ENCODE measurements at regions not wholly inside any gene's neighbourhood (a gene's known extent, or its start where the extent isn't known, plus 50 kb on each side); places are given as distances from the start of the nearest gene placed in this dataset.

DNA sequence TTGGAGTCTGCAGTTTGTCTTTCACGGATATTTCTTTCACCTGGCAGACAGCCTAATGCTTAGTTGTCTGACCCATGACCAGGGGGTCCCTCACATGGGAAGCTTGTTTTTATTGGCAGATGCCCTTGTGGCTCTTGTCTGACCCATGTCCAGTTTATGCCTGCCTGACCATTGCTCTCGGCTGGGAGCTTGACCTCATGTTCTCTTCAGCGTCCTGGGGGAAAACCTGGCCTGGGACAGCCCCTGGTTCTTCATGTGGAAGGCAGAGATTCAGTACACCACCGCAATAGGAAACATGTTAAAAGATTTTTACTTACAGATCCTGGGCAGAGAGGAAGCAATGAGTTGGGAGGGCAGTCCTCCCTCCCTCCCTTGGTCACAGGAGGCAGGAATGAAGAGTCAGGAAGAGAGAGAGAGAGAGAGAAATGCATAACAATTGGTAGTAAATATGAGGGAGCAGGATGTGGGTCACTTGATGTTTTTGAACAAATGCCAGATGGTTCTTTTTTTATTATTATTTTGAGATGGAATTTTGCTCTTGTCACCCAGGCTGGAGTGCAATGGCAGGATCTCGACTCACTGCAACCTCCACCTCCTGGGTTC lies 302.7 kb upstream of the MYOCD start:
- DNase-seq (ENCODE audit: low spot score) (no peak), ATAC-seq (ENCODE audit: low FRiP score) (no peak)
- TF ChIP-seq, protein P1, sequence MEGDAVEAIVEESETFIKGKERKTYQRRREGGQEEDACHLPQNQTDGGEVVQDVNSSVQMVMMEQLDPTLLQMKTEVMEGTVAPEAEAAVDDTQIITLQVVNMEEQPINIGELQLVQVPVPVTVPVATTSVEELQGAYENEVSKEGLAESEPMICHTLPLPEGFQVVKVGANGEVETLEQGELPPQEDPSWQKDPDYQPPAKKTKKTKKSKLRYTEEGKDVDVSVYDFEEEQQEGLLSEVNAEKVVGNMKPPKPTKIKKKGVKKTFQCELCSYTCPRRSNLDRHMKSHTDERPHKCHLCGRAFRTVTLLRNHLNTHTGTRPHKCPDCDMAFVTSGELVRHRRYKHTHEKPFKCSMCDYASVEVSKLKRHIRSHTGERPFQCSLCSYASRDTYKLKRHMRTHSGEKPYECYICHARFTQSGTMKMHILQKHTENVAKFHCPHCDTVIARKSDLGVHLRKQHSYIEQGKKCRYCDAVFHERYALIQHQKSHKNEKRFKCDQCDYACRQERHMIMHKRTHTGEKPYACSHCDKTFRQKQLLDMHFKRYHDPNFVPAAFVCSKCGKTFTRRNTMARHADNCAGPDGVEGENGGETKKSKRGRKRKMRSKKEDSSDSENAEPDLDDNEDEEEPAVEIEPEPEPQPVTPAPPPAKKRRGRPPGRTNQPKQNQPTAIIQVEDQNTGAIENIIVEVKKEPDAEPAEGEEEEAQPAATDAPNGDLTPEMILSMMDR (IDR thresholded peaks at IDR 0.05): no peak

DNA sequence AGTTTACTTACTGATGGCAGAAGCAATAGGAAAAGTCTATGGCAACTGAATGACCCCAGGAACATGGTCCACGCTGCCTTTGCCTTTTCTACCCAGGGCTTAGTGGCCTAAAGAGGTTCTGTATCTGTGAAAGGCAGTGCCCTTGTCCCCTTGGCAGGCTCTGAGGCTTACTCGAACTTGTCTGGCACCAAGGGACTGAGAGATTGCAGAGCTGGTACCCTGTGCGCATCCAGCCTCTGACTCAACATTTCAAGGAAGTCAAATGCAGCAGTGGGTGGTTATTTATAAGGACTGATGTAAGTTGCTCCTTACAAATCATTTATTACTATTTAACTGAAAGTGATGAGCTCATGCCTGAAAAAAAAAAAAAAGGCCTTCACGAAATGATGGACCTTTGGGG lies 299.9 kb upstream of the MYOCD start:
- ATAC-seq (ENCODE audit: low FRiP score): no peak
- no peak for DNase-seq (ENCODE audit: low spot score)

DNA sequence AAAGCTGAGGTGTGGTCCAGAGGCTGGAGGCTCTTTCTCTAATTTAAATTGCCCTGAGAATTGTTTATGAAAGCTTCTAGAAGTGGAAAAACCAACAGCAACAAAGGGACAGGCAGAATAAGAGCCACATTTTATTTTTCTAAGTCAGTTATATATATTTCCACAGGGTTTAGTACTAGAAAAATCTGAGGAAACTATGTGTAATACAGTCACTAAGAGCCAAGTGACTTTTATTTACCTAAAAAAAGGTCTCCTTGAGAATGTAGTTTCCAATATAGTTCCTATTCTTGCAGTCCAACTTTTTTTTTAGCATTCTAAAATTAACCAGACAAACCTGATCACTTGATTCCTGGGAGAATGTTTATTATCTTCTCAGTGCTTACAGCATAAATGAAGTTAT lies 296.6 kb upstream of the MYOCD start:
- no peak for DNase-seq (ENCODE audit: low spot score)
- TF ChIP-seq, protein P1 (IDR thresholded peaks at IDR 0.05): no peak
- no peak for ATAC-seq (ENCODE audit: low FRiP score)

More for the DNA sequence above, 299.9 kb upstream of the MYOCD start:
- TF ChIP-seq, protein P1 (IDR thresholded peaks at IDR 0.05): no peak

DNA sequence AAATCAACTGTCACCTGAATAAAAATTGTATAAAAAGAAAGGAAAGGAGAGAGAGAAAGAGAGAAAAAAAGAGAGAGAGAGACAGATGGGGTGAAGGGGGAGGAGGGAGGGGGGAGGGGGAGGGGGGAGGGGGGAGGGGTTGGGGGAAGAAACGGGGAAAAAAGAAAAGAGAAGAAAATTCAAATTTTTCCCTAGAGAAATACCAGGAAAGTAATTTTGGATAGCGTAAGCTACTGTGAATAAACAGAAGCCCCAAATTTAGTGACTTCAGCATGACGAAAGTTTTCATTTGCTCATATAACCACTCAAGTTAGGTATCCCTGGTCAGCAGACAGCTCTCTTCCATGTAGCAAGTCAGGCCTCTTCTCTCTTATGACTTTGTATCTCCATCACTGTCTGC lies 289.4 kb upstream of the MYOCD start:
- no peak for DNase-seq (ENCODE audit: low spot score)
- TF ChIP-seq, protein P1 (IDR thresholded peaks at IDR 0.05): no peak
- no peak for ATAC-seq (ENCODE audit: low FRiP score)

DNA sequence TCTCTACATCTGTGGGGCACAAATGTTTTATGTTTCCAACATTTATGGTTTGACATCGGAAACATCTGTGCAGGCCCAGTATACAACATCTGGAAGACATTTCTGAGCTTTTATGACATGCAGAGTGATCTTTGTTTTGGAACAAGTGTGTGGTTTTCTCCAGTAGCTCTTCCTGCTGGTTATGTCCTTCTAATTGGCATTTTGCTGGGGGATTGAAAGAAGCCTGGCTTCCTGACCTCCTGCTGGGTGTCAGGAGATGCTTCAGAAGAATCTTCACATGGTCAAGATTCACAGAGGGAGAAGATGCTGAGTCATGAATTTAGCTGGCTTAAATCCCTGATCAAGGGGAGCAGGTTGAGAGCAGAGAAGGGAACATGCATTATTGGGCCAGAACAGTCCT lies 279.5 kb upstream of the MYOCD start:
- ATAC-seq (ENCODE audit: low FRiP score): no peak
- DNase-seq (ENCODE audit: low spot score): no peak
- TF ChIP-seq, protein P1 (IDR thresholded peaks at IDR 0.05): no peak

DNA sequence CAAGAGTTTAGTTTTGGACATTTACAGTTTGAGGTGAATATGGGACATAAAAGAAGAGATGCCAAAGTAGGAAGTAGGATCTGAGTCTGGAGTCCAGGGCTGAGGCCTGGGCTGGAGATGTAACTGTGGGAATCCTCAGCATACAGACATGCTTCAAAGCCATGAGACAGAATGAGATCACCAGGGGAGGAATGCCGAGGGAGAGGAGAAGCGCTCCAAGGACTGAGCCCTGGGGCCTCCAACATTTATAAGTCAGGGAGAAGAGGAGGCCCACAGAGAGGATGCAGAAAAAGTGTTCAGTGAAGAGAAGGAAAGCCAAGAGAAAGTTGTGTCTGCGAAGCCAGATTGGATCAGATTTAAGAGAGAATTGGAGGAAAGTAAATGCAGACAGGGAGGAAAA lies 277.5 kb upstream of the MYOCD start:
- DNase-seq (ENCODE audit: low spot score) (no peak), ATAC-seq (ENCODE audit: low FRiP score) (no peak)
- TF ChIP-seq, protein P1 (IDR thresholded peaks at IDR 0.05): no peak

DNA sequence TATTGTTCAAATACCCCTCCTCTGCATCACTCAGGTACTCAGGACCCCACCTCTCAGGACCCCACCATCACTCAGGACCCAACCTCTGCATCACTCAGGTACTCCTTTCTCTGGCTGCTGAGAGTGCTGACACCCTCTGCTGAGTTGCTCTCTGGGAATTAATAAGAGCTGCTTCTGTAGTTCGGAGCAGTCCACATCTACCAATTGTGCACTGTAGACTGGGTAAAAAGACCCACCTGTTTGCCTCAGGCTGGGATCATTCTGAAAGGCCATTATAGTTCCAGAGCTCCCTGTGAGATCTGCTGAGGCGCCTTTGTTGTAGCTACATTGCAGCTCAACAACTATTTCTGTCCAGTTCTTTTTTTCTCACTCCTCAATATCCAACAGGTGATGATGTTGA lies 276.3 kb upstream of the MYOCD start:
- DNase-seq (ENCODE audit: low spot score) (no peak), ATAC-seq (ENCODE audit: low FRiP score) (no peak)
- TF ChIP-seq, protein P1 (IDR thresholded peaks at IDR 0.05): no peak
